ENCODE measurements at regions not wholly inside any gene's neighbourhood (a gene's known extent, or its start where the extent isn't known, plus 50 kb on each side); places are given as distances from the start of the nearest gene placed in this dataset.

GRCh38 chr9:91089405-91090129, 272.2 kb downstream of the AUH start:
- TF ChIP-seq POLR2AphosphoS5 (IDR thresholded peaks at IDR 0.05; ENCODE audit: insufficient read depth, low read depth, low read length) (no peak), CTCF (IDR thresholded peaks at IDR 0.05; ENCODE audit: extremely low read depth in 1 of 2, insufficient read depth in 1 of 2, low read depth in 1 of 2, low read length in 2 of 2) (peak in 1 of 2 donors; percentile 42), EZH2 (IDR thresholded peaks at IDR 0.05; ENCODE audit: borderline replicate concordance, low read depth, low read length, severe bottlenecking) (no peak), POLR2A (IDR thresholded peaks at IDR 0.05; ENCODE audit: low read depth, low read length) (no peak), MAX (IDR thresholded peaks at IDR 0.05; ENCODE audit: insufficient read depth, insufficient read length) (no peak), MYC (IDR thresholded peaks at IDR 0.05; ENCODE audit: low read depth, low read length) (no peak)
